ENCODE measurements at regions not wholly inside any gene's neighbourhood (a gene's known extent, or its start where the extent isn't known, plus 50 kb on each side); places are given as distances from the start of the nearest gene placed in this dataset.

GRCh38 chr10:28363376-28363775 lies 60.5 kb upstream of the MPP7 start:
- Histone ChIP-seq H3K4me3 (no peak overlapping the region), H3K27ac (no peak overlapping the region), H3K36me3 (replicated peaks; ENCODE audit: insufficient read depth, low read depth) (no peaks in the 10 kb centered on the region), H2AFZ (no peak overlapping the region), H3K79me2 (no peaks in the 10 kb centered on the region), H3K9me2 (replicated peaks; ENCODE audit: insufficient read depth) (no peaks in the 10 kb centered on the region), H3K27me3 (no peaks in the 10 kb centered on the region), H3K4me2 (no peak overlapping the region), H4K20me1 (ENCODE audit: insufficient read depth, poor library complexity, severe bottlenecking) (no peaks in the 10 kb centered on the region), H3K9me3 (ENCODE audit: low read depth) (no peaks in the 10 kb centered on the region), H3K4me1 (ENCODE audit: insufficient read depth) (peaks cover 14% of the 10 kb centered on the region)
- no peak for DNase-seq (ENCODE audit: low spot score)
- TF ChIP-seq EZH2 (IDR thresholded peaks at IDR 0.05; ENCODE audit: borderline replicate concordance) (no peak), EZH2phosphoT487 (IDR thresholded peaks at IDR 0.05; ENCODE audit: low read depth, severe bottlenecking, unreplicated experiment) (no peak), CTCF (IDR thresholded peaks at IDR 0.05; ENCODE audit: poor library complexity) (no peak)

- H3K4me2 ChIP-seq, result peak overlapping the region; percentile 62
- H4K20me1 ChIP-seq (ENCODE audit: insufficient read depth, poor library complexity, severe bottlenecking), result no peaks in the 10 kb centered on the region
- no peaks in the 10 kb centered on the region for H3K79me2 ChIP-seq
- H3K27me3 ChIP-seq, result no peaks in the 10 kb centered on the region
- 38% methylated on average over 2 of the region's 2 CpGs for WGBS (ENCODE audit: low lambda C conversion rate, missing lambda C conversion rate)
- peak overlapping the region; percentile 86 for H3K27ac ChIP-seq
- H3K9me2 ChIP-seq (replicated peaks; ENCODE audit: insufficient read depth), result no peaks in the 10 kb centered on the region
- peak; percentile 51 for DNase-seq (ENCODE audit: low spot score)
- no peaks in the 10 kb centered on the region for H3K36me3 ChIP-seq (replicated peaks; ENCODE audit: insufficient read depth, low read depth)
- no peak for TF ChIP-seq EZH2 (IDR thresholded peaks at IDR 0.05; ENCODE audit: borderline replicate concordance)
- H3K4me3 ChIP-seq, result no peak overlapping the region
- peaks cover 14% of the 10 kb centered on the region for H3K4me1 ChIP-seq (ENCODE audit: insufficient read depth)
- H2AFZ ChIP-seq, result no peak overlapping the region
- no peaks in the 10 kb centered on the region for H3K9me3 ChIP-seq (ENCODE audit: low read depth)
Observed at GRCh38 chr10:28365840-28366239, 63.0 kb upstream of the MPP7 start.

GRCh38 chr10:28366994-28367393 lies 64.1 kb upstream of the MPP7 start:
- H2AFZ ChIP-seq, result no peak overlapping the region
- H3K79me2 ChIP-seq, result no peaks in the 10 kb centered on the region
- TF ChIP-seq CTCF (IDR thresholded peaks at IDR 0.05; ENCODE audit: poor library complexity) (no peak), EZH2phosphoT487 (IDR thresholded peaks at IDR 0.05; ENCODE audit: low read depth, severe bottlenecking, unreplicated experiment) (no peak), EZH2 (IDR thresholded peaks at IDR 0.05; ENCODE audit: borderline replicate concordance) (no peak)
- H3K27ac ChIP-seq, result no peak overlapping the region
- WGBS (ENCODE audit: low lambda C conversion rate, missing lambda C conversion rate), result 67% methylated on average over 7 of the region's 7 CpGs
- no peak for DNase-seq (ENCODE audit: low spot score)
- H3K9me3 ChIP-seq (ENCODE audit: low read depth), result no peaks in the 10 kb centered on the region
- no peaks in the 10 kb centered on the region for H4K20me1 ChIP-seq (ENCODE audit: insufficient read depth, poor library complexity, severe bottlenecking)
- H3K27me3 ChIP-seq, result no peaks in the 10 kb centered on the region
- peaks cover 14% of the 10 kb centered on the region for H3K4me1 ChIP-seq (ENCODE audit: insufficient read depth)
- H3K4me3 ChIP-seq, result no peak overlapping the region
- H3K36me3 ChIP-seq (replicated peaks; ENCODE audit: insufficient read depth, low read depth), result no peaks in the 10 kb centered on the region
- H3K9me2 ChIP-seq (replicated peaks; ENCODE audit: insufficient read depth), result no peaks in the 10 kb centered on the region
- no peak overlapping the region for H3K4me2 ChIP-seq

- Histone ChIP-seq H3K27ac (no peak overlapping the region), H3K27me3 (no peaks in the 10 kb centered on the region), H3K79me2 (no peaks in the 10 kb centered on the region), H3K4me3 (no peak overlapping the region), H3K9me3 (ENCODE audit: low read depth) (no peaks in the 10 kb centered on the region), H3K9me2 (replicated peaks; ENCODE audit: insufficient read depth) (no peaks in the 10 kb centered on the region), H3K4me1 (ENCODE audit: insufficient read depth) (peaks cover 14% of the 10 kb centered on the region), H3K4me2 (no peak overlapping the region), H4K20me1 (ENCODE audit: insufficient read depth, poor library complexity, severe bottlenecking) (no peaks in the 10 kb centered on the region), H2AFZ (no peak overlapping the region), H3K36me3 (replicated peaks; ENCODE audit: insufficient read depth, low read depth) (no peaks in the 10 kb centered on the region)
- TF ChIP-seq CTCF (IDR thresholded peaks at IDR 0.05; ENCODE audit: poor library complexity), result no peak
- no peak for DNase-seq (ENCODE audit: low spot score)
- whole genome bisulfite sequencing (ENCODE audit: low lambda C conversion rate, missing lambda C conversion rate), result 73% methylated on average over 9 of the region's 9 CpGs
Observed at GRCh38 chr10:28367413-28367812, 64.5 kb upstream of the MPP7 start.

Data from hepatocyte (in vitro differentiated cells).